K562 (cell line): ENCODE measurements at regions not wholly inside any gene's neighbourhood (a gene's known extent, or its start where the extent isn't known, plus 50 kb on each side); places are given as distances from the start of the nearest gene placed in this dataset.

Source experiments
- BDP1 ChIP-seq: IDR thresholded peaks from 3 replicates; pipeline ENCODE4 v1.6.1; 2011; ENCODE audit not compliant: insufficient read length, insufficient read depth
- POLR2AphosphoS5 ChIP-seq: IDR thresholded peaks from 2 replicates; pipeline ENCODE4 v1.6.1; 2011; ENCODE audit warnings: mild to moderate bottlenecking, low read depth, low read length, moderate library complexity; ENCODE audit not compliant: control insufficient read depth, insufficient read depth
- ZKSCAN1 ChIP-seq: fragments of 150-350 bp; IDR thresholded peaks from 2 replicates; pipeline ENCODE4 v1.6.1; 2016; ENCODE audit warnings: low read depth, low read length
- ZNF121 ChIP-seq: sonication (generic); formaldehyde crosslinking; conservative IDR thresholded peaks from 2 replicates; pipeline ENCODE4 v1.8.0; 2022; ENCODE audit warnings: missing genetic modification reagents
- TF ChIP-seq, protein P1 (sequence below), 3 experiments: IDR thresholded peaks in 2 of 3; conservative IDR thresholded peaks in 1 of 3; 2 replicates each; pipeline ENCODE4 v1.5.1; 2011 to 2012; ENCODE audit warnings: low read length in 3 of 3, mild to moderate bottlenecking in 3 of 3, control low read depth in 2 of 3, improper control_type of control experiment in 1 of 3, inconsistent platforms in 1 of 3, low read depth in 1 of 3, mixed read lengths in 1 of 3, moderate library complexity in 1 of 3; ENCODE audit not compliant: insufficient read depth in 2 of 3
- TF ChIP-seq, protein P2 (sequence below): fragments of 450-650 bp; IDR thresholded peaks from 2 replicates; pipeline ENCODE4 v1.6.1; 2016; ENCODE audit warnings: low read depth
- TF ChIP-seq, protein P3 (sequence below): sonication (generic); formaldehyde crosslinking; IDR thresholded peaks from 2 replicates; pipeline ENCODE4 v1.8.1; 2023; ENCODE audit warnings: mild to moderate bottlenecking, missing genetic modification reagents

DNA sequence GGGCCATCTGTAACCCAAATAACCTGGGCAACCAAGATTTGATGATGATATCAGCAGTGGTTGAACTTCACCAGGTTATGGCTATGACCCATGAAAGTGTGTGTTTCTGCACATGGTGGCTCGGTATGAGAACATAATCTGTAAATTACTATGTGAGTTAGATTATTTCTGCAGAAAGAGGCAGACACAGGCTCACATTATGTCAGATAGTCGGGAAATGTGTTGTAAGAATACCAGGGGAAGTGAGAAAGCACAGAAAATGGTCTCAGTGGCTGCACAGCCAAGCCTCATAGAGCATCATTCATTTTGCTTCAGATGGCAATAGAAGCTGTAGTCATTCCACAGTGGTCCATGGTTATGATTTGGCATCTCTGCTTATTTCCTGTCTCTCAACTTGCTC lies 63.0 kb upstream of the RBPJ start:
- no peak for TF ChIP-seq POLR2AphosphoS5
- no peak for TF ChIP-seq ZNF121 (CRISPR knock-in tag)
- TF ChIP-seq, protein P1, sequence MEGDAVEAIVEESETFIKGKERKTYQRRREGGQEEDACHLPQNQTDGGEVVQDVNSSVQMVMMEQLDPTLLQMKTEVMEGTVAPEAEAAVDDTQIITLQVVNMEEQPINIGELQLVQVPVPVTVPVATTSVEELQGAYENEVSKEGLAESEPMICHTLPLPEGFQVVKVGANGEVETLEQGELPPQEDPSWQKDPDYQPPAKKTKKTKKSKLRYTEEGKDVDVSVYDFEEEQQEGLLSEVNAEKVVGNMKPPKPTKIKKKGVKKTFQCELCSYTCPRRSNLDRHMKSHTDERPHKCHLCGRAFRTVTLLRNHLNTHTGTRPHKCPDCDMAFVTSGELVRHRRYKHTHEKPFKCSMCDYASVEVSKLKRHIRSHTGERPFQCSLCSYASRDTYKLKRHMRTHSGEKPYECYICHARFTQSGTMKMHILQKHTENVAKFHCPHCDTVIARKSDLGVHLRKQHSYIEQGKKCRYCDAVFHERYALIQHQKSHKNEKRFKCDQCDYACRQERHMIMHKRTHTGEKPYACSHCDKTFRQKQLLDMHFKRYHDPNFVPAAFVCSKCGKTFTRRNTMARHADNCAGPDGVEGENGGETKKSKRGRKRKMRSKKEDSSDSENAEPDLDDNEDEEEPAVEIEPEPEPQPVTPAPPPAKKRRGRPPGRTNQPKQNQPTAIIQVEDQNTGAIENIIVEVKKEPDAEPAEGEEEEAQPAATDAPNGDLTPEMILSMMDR (IDR thresholded peaks at IDR 0.05 in 2 of 3, conservative IDR thresholded peaks at IDR 0.05 in 1 of 3; ENCODE audit: insufficient read depth in 2 of 3, low read depth in 1 of 3, low read length in 3 of 3): no peak
- TF ChIP-seq, protein P2, sequence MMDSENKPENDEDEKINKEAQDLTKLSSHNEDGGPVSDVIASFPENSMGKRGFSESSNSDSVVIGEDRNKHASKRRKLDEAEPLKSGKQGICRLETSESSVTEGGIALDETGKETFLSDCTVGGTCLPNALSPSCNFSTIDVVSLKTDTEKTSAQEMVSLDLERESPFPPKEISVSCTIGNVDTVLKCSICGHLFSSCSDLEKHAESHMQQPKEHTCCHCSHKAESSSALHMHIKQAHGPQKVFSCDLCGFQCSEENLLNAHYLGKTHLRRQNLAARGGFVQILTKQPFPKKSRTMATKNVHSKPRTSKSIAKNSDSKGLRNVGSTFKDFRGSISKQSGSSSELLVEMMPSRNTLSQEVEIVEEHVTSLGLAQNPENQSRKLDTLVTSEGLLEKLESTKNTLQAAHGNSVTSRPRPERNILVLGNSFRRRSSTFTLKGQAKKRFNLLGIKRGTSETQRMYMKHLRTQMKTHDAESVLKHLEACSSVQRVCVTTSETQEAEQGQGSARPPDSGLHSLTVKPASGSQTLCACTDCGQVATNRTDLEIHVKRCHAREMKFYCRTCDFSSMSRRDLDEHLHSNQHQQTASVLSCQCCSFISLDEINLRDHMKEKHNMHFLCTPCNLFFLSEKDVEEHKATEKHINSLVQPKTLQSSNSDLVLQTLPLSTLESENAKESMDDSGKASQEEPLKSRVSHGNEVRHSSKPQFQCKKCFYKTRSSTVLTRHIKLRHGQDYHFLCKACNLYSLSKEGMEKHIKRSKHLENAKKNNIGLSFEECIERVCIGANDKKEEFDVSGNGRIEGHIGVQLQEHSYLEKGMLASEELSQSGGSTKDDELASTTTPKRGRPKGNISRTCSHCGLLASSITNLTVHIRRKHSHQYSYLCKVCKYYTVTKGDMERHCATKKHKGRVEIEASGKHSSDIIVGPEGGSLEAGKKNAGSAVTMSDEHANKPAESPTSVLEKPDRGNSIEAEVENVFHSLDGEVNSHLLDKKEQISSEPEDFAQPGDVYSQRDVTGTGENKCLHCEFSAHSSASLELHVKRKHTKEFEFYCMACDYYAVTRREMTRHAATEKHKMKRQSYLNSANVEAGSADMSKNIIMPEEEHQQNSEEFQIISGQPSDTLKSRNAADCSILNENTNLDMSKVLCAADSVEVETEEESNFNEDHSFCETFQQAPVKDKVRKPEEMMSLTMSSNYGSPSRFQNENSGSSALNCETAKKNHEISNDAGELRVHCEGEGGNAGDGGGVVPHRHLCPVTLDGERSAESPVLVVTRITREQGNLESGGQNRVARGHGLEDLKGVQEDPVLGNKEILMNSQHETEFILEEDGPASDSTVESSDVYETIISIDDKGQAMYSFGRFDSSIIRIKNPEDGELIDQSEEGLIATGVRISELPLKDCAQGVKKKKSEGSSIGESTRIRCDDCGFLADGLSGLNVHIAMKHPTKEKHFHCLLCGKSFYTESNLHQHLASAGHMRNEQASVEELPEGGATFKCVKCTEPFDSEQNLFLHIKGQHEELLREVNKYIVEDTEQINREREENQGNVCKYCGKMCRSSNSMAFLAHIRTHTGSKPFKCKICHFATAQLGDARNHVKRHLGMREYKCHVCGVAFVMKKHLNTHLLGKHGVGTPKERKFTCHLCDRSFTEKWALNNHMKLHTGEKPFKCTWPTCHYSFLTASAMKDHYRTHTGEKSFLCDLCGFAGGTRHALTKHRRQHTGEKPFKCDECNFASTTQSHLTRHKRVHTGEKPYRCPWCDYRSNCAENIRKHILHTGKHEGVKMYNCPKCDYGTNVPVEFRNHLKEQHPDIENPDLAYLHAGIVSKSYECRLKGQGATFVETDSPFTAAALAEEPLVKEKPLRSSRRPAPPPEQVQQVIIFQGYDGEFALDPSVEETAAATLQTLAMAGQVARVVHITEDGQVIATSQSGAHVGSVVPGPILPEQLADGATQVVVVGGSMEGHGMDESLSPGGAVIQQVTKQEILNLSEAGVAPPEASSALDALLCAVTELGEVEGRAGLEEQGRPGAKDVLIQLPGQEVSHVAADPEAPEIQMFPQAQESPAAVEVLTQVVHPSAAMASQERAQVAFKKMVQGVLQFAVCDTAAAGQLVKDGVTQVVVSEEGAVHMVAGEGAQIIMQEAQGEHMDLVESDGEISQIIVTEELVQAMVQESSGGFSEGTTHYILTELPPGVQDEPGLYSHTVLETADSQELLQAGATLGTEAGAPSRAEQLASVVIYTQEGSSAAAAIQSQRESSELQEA: no peak
- TF ChIP-seq, protein P3, sequence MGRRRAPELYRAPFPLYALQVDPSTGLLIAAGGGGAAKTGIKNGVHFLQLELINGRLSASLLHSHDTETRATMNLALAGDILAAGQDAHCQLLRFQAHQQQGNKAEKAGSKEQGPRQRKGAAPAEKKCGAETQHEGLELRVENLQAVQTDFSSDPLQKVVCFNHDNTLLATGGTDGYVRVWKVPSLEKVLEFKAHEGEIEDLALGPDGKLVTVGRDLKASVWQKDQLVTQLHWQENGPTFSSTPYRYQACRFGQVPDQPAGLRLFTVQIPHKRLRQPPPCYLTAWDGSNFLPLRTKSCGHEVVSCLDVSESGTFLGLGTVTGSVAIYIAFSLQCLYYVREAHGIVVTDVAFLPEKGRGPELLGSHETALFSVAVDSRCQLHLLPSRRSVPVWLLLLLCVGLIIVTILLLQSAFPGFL (CRISPR knock-in tag): no peak
- no peak for TF ChIP-seq BDP1
- TF ChIP-seq ZKSCAN1: no peak
